HEK293T (cell line): ENCODE measurements at regions not wholly inside any gene's neighbourhood (a gene's known extent, or its start where the extent isn't known, plus 50 kb on each side); places are given as distances from the start of the nearest gene placed in this dataset.

ENCODE experiments used
- BHLHE40 ChIP-seq: fragments of 450-650 bp; IDR thresholded peaks from 2 replicates; pipeline ENCODE4 v1.6.1; 2016; ENCODE audit warnings: mild to moderate bottlenecking, moderate library complexity, borderline replicate concordance
- ELF4 ChIP-seq: fragments of 450-650 bp; IDR thresholded peaks from 2 replicates; pipeline ENCODE4 v1.6.1; 2017; ENCODE audit warnings: antibody characterized with exemption
- FOXA1 ChIP-seq: fragments of 450-650 bp; IDR thresholded peaks from 2 replicates; pipeline ENCODE4 v1.6.1; 2016; ENCODE audit warnings: mild to moderate bottlenecking
- FOXK2 ChIP-seq: fragments of 450-650 bp; IDR thresholded peaks from 2 replicates; pipeline ENCODE4 v1.6.1; 2016; ENCODE audit warnings: mild to moderate bottlenecking
- FOXM1 ChIP-seq: fragments of 450-650 bp; IDR thresholded peaks from 2 replicates; pipeline ENCODE4 v1.6.1; 2017; ENCODE audit warnings: mild to moderate bottlenecking, borderline replicate concordance
- SP1 ChIP-seq: fragments of 450-650 bp; IDR thresholded peaks from 2 replicates; pipeline ENCODE4 v1.6.1; 2017
- ZNF384 ChIP-seq: fragments of 450-650 bp; IDR thresholded peaks from 2 replicates; pipeline ENCODE4 v1.6.1; 2016

DNA sequence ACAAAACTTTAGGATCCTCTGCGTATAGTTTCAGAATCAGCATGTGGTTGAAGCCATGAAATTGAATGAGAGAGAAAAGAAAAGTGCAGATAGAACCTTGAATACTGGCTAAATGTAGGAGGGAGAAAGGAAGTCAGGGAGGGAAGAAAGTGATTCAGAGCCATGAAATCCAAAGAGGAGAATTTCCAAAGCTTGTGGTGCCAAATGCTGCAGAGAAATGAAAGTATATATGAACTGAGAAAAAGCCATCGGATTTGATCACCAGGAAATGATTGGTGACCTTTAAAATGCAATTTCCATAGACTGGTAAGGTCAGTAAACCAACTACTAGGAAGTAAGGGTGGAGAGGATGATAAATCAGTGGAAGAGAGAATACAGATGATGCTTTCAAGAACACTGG lies 142.3 kb downstream of the TFAP2A start:
- TF ChIP-seq ZNF384 (no peak), FOXK2 (no peak), ELF4 (no peak), FOXM1 (no peak), FOXA1 (no peak), BHLHE40 (no peak), SP1 (no peak)
